ENCODE measurements at regions not wholly inside any gene's neighbourhood (a gene's known extent, or its start where the extent isn't known, plus 50 kb on each side); places are given as distances from the start of the nearest gene placed in this dataset.

- TF ChIP-seq, protein P1, sequence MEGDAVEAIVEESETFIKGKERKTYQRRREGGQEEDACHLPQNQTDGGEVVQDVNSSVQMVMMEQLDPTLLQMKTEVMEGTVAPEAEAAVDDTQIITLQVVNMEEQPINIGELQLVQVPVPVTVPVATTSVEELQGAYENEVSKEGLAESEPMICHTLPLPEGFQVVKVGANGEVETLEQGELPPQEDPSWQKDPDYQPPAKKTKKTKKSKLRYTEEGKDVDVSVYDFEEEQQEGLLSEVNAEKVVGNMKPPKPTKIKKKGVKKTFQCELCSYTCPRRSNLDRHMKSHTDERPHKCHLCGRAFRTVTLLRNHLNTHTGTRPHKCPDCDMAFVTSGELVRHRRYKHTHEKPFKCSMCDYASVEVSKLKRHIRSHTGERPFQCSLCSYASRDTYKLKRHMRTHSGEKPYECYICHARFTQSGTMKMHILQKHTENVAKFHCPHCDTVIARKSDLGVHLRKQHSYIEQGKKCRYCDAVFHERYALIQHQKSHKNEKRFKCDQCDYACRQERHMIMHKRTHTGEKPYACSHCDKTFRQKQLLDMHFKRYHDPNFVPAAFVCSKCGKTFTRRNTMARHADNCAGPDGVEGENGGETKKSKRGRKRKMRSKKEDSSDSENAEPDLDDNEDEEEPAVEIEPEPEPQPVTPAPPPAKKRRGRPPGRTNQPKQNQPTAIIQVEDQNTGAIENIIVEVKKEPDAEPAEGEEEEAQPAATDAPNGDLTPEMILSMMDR (tag by site-specific recombination; IDR thresholded peaks at IDR 0.05), result no peak
- TF ChIP-seq ZNF214 (tag by site-specific recombination; IDR thresholded peaks at IDR 0.05; ENCODE audit: borderline replicate concordance), result no peak
- no peak for TF ChIP-seq ZNF670 (tag by site-specific recombination; IDR thresholded peaks at IDR 0.05; ENCODE audit: low read depth)
- TF ChIP-seq ZXDB (tag by site-specific recombination; IDR thresholded peaks at IDR 0.05), result no peak
- TF ChIP-seq ZNF423 (tag by site-specific recombination; IDR thresholded peaks at IDR 0.05), result no peak
- no peak for TF ChIP-seq ZNF274 (IDR thresholded peaks at IDR 0.05; ENCODE audit: low read length)
- TF ChIP-seq ZNF274 (tag by site-specific recombination; IDR thresholded peaks at IDR 0.05; ENCODE audit: borderline replicate concordance), result no peak
- no peak for TF ChIP-seq ZNF311 (tag by site-specific recombination; IDR thresholded peaks at IDR 0.05; ENCODE audit: borderline replicate concordance)
- TF ChIP-seq YY1 (tag by site-specific recombination; IDR thresholded peaks at IDR 0.05), result no peak
- no peak for TF ChIP-seq ZNF24 (tag by site-specific recombination; IDR thresholded peaks at IDR 0.05)
- no peak for TF ChIP-seq ZNF184 (tag by site-specific recombination; IDR thresholded peaks at IDR 0.05)
- TF ChIP-seq ZNF211 (tag by site-specific recombination; IDR thresholded peaks at IDR 0.05; ENCODE audit: low read depth), result no peak
- TF ChIP-seq, protein P2, sequence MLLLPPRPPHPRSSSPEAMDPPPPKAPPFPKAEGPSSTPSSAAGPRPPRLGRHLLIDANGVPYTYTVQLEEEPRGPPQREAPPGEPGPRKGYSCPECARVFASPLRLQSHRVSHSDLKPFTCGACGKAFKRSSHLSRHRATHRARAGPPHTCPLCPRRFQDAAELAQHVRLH (tag by site-specific recombination; IDR thresholded peaks at IDR 0.05), result no peak
Measured at GRCh38 chr11:134644476-134645456, 232.7 kb upstream of the B3GAT1 start.

All from HEK293 (cell line).